CD14-positive monocyte (primary cell): ENCODE measurements at regions not wholly inside any gene's neighbourhood (a gene's known extent, or its start where the extent isn't known, plus 50 kb on each side); places are given as distances from the start of the nearest gene placed in this dataset.

ENCODE experiments used
- DNase-seq, 3 donors: peaks; one replicate each; pipeline ENCODE4 v3.0.0-alpha.2; 2011 to 2022
- H2AFZ ChIP-seq: 2 replicates; pipeline ENCODE4 v1.6.0; 2012; ENCODE audit warnings: mild to moderate bottlenecking, low read depth, low read length, inconsistent platforms; ENCODE audit not compliant: insufficient read depth, poor library complexity, severe bottlenecking
- H3K27ac ChIP-seq, 2 donors: 1 replicate in 1 of 2; 2 replicates in 1 of 2; pipeline ENCODE4 v1.5.1; 2012 to 2013; ENCODE audit warnings: low read length in 2 of 2, control low read depth in 1 of 2, inconsistent platforms in 1 of 2, low read depth in 1 of 2, mild to moderate bottlenecking in 1 of 2
- H3K27me3 ChIP-seq, 2 donors: one replicate each; pipeline versions ENCODE4 v1.6.0 to v1.6.1; 2011 to 2013; ENCODE audit warnings: low read length in 2 of 2; ENCODE audit not compliant: control insufficient read depth in 2 of 2, insufficient read depth in 2 of 2
- H3K36me3 ChIP-seq, 2 donors: replicated peaks in 1 of 2; 1 replicate in 1 of 2; 2 replicates in 1 of 2; pipeline versions ENCODE4 v1.5.1 to v1.6.1; 2012 to 2013; ENCODE audit warnings: low read length in 2 of 2, control low read depth in 1 of 2, inconsistent platforms in 1 of 2, mild to moderate bottlenecking in 1 of 2; ENCODE audit not compliant: insufficient read depth in 2 of 2, control insufficient read depth in 1 of 2
- H3K4me1 ChIP-seq, 2 donors: 1 replicate in 1 of 2; 2 replicates in 1 of 2; pipeline versions ENCODE4 v1.5.1 to v1.6.1; 2012 to 2013; ENCODE audit warnings: low read length in 2 of 2, control low read depth in 1 of 2, inconsistent platforms in 1 of 2, mild to moderate bottlenecking in 1 of 2, moderate library complexity in 1 of 2; ENCODE audit not compliant: insufficient read depth in 2 of 2, control insufficient read depth in 1 of 2
- H3K4me2 ChIP-seq: replicated peaks from 2 replicates; pipeline ENCODE3; 2012; ENCODE audit warnings: low read length, moderate library complexity, mild to moderate bottlenecking; ENCODE audit not compliant: poor library complexity, severe bottlenecking; ENCODE audit errors: extremely low read depth
- H3K4me3 ChIP-seq, 3 experiments: fragments of 200-600 bp in 1 of 3; sonication (generic) in 1 of 3; replicated peaks in 1 of 3; 1 replicate in 2 of 3; 2 replicates in 1 of 3; pipeline ENCODE4 v1.5.1; 2011 to 2013; ENCODE audit warnings: low read length in 3 of 3, mild to moderate bottlenecking in 3 of 3, control low read depth in 2 of 3, low read depth in 2 of 3, inconsistent platforms in 1 of 3, moderate library complexity in 1 of 3
- H3K79me2 ChIP-seq: 2 replicates; pipeline ENCODE4 v1.6.0; 2012; ENCODE audit warnings: mild to moderate bottlenecking, control low read depth, inconsistent platforms, low read length, moderate library complexity; ENCODE audit not compliant: insufficient read depth
- H3K9ac ChIP-seq: 2 replicates; pipeline ENCODE4 v1.6.0; 2017; ENCODE audit warnings: low read length, mild to moderate bottlenecking; ENCODE audit not compliant: insufficient read depth, poor library complexity, severe bottlenecking
- H3K9me3 ChIP-seq, 2 donors: replicated peaks in 1 of 2; 1 replicate in 1 of 2; 2 replicates in 1 of 2; pipeline versions ENCODE4 v1.5.1 to v1.6.1; 2012 to 2013; ENCODE audit warnings: low read length in 2 of 2, control low read depth in 1 of 2; ENCODE audit not compliant: control insufficient read depth in 1 of 2, insufficient read depth in 1 of 2
- H4K20me1 ChIP-seq: 2 replicates; pipeline ENCODE4 v1.6.0; 2012; ENCODE audit warnings: mild to moderate bottlenecking, low read length, control low read depth, moderate library complexity; ENCODE audit not compliant: insufficient read depth
- H3K27ac Mint-ChIP-seq, 7 donors: one replicate each; pipeline ENCODE4 v1.8.0; 2020; ENCODE audit warnings: mild to moderate bottlenecking in 7 of 7, mixed read lengths in 7 of 7, moderate library complexity in 6 of 7, inconsistent platforms in 2 of 7
- H3K27me3 Mint-ChIP-seq, 3 donors: one replicate each; pipeline ENCODE4 v1.8.0; 2021 to 2022; ENCODE audit warnings: low read depth in 3 of 3, mild to moderate bottlenecking in 3 of 3, mixed read lengths in 3 of 3, moderate library complexity in 3 of 3, inconsistent platforms in 1 of 3
- H3K36me3 Mint-ChIP-seq, 2 donors: one replicate each; pipeline ENCODE4 v1.8.0; 2020; ENCODE audit warnings: mixed read lengths in 2 of 2, inconsistent platforms in 1 of 2, mild to moderate bottlenecking in 1 of 2
- H3K4me1 Mint-ChIP-seq: one replicate; pipeline ENCODE4 v1.8.0; 2020; ENCODE audit warnings: mild to moderate bottlenecking, mixed read lengths
- H3K4me3 Mint-ChIP-seq, 2 donors: one replicate each; pipeline ENCODE4 v1.8.0; 2020; ENCODE audit warnings: mild to moderate bottlenecking in 2 of 2, mixed read lengths in 2 of 2, moderate library complexity in 1 of 2
- H3K9me3 Mint-ChIP-seq, 7 donors: one replicate each; pipeline ENCODE4 v1.8.0; 2020 to 2022; ENCODE audit warnings: mixed read lengths in 7 of 7, mild to moderate bottlenecking in 6 of 7, moderate library complexity in 6 of 7, inconsistent platforms in 2 of 7
- WGBS: methylation state at CpG from one replicate; pipeline ENCODE4 v1.1.5; 2013; ENCODE audit warnings: missing lambda C conversion rate; ENCODE audit not compliant: insufficient coverage; 5-methylcytosine and 5-hydroxymethylcytosine counted together
- intact Hi-C, 2 donors: fragments of 100-400 bp; cut with micrococcal nuclease; formaldehyde crosslinking; loops; one replicate each; pipeline versions ENCODE4 v1.15.0 to v1.15.1; 2023
- TF ChIP-seq, protein P1 (sequence below): fragments of 200-600 bp; IDR thresholded peaks from one replicate; pipeline ENCODE4 v1.8.0; 2022; ENCODE audit warnings: antibody characterized with exemption, mild to moderate bottlenecking

DNA sequence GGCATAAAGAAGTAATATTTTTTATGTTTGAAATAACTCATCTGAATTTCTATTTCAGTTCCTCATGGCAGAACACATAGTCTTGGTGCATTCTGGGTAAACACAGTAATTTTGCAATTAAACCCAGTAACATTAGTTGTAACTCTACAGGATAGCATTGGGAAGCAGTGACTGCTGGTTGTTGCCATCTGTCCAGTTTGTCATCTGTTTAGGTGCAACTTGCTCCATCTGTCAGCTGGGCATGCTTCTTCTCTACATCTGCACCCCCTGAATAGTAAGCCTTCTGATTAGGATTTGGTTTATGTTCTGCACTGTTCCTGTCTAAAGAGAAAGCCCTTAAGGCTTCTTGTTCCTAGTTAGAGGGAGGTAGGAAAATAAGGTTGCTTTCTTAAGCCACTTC, 63.5 kb upstream of the CSNK1A1L start:
- H3K9ac ChIP-seq, result no peak overlapping the region
- H3K4me1 ChIP-seq, result no peaks in the 10 kb centered on the region
- no peaks in the 10 kb centered on the region for H3K4me1 Mint-ChIP-seq
- H4K20me1 ChIP-seq, result no peaks in the 10 kb centered on the region
- no peak for DNase-seq
- H3K27me3 Mint-ChIP-seq, result peaks cover 0 to 2% (median 0%) of the 10 kb centered on the region in 3 donors
- no peaks in the 10 kb centered on the region for H3K79me2 ChIP-seq
- no peaks in the 10 kb centered on the region for H3K36me3 ChIP-seq
- H3K36me3 Mint-ChIP-seq, result no peaks in the 10 kb centered on the region
- no peak overlapping the region for H2AFZ ChIP-seq
- no peak overlapping the region for H3K4me3 ChIP-seq
- H3K27ac ChIP-seq, result no peak overlapping the region
- no peaks in the 10 kb centered on the region for H3K27me3 ChIP-seq
- peaks cover 3 to 14% (median 6%) of the 10 kb centered on the region in 7 donors for H3K9me3 Mint-ChIP-seq
- TF ChIP-seq, protein P1, sequence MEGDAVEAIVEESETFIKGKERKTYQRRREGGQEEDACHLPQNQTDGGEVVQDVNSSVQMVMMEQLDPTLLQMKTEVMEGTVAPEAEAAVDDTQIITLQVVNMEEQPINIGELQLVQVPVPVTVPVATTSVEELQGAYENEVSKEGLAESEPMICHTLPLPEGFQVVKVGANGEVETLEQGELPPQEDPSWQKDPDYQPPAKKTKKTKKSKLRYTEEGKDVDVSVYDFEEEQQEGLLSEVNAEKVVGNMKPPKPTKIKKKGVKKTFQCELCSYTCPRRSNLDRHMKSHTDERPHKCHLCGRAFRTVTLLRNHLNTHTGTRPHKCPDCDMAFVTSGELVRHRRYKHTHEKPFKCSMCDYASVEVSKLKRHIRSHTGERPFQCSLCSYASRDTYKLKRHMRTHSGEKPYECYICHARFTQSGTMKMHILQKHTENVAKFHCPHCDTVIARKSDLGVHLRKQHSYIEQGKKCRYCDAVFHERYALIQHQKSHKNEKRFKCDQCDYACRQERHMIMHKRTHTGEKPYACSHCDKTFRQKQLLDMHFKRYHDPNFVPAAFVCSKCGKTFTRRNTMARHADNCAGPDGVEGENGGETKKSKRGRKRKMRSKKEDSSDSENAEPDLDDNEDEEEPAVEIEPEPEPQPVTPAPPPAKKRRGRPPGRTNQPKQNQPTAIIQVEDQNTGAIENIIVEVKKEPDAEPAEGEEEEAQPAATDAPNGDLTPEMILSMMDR, result no peak
- H3K4me3 Mint-ChIP-seq, result no peak overlapping the region
- no peak overlapping the region for H3K4me2 ChIP-seq
- intact Hi-C loops, result no loop called here
- no peak overlapping the region for H3K27ac Mint-ChIP-seq
- peaks cover 0 to 7% of the 10 kb centered on the region in 2 donors for H3K9me3 ChIP-seq

DNA sequence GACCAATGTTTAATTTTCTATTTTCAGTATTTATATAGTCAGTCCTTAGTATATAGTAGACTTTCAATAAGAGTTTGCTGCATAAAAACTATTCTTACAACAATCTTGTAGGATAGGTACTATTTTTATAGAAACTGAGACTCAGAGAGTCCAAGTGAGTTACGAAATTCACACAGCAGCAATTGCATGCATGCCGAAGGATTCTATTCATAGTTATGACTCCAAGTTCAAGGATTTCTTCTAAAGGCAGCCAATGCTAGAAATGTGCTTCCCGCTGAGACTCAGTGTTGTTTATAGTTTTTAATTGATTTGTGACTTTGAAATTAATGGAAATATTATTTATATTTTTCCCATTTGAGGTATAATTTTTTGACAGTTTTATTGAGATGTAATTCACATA, 62.7 kb upstream of the CSNK1A1L start:
- no peak overlapping the region for H3K4me3 ChIP-seq
- Mint-ChIP-seq H3K9me3 (peaks cover 3 to 16% (median 6%) of the 10 kb centered on the region in 7 donors), H3K4me1 (no peaks in the 10 kb centered on the region), H3K4me3 (no peak overlapping the region), H3K27ac (no peak overlapping the region), H3K36me3 (no peaks in the 10 kb centered on the region), H3K27me3 (peaks cover 0 to 2% (median 0%) of the 10 kb centered on the region in 3 donors)
- no peaks in the 10 kb centered on the region for H3K4me1 ChIP-seq
- no peak for DNase-seq
- H3K27ac ChIP-seq, result no peak overlapping the region
- no peak overlapping the region for H3K9ac ChIP-seq
- peaks cover 0 to 7% of the 10 kb centered on the region in 2 donors for H3K9me3 ChIP-seq
- WGBS, result no CpG with 5 or more reads among the region's 3 CpGs
- TF ChIP-seq, protein P1, result no peak
- no peaks in the 10 kb centered on the region for H3K79me2 ChIP-seq
- no peaks in the 10 kb centered on the region for H3K27me3 ChIP-seq
- intact Hi-C loops, result no loop called here
- no peaks in the 10 kb centered on the region for H3K36me3 ChIP-seq
- no peak overlapping the region for H2AFZ ChIP-seq
- no peaks in the 10 kb centered on the region for H4K20me1 ChIP-seq
- H3K4me2 ChIP-seq, result no peak overlapping the region
